GM12875 (cell line): ENCODE measurements at regions not wholly inside any gene's neighbourhood (a gene's known extent, or its start where the extent isn't known, plus 50 kb on each side); places are given as distances from the start of the nearest gene placed in this dataset.
"Not testable (repeated sequence)": the region's sequence is repeated elsewhere in the genome, so short reads cannot be mapped to it uniquely, and the experiment has no call there.

Source experiments
- H3K4me3 ChIP-seq: one replicate; pipeline ENCODE4 v1.5.1; 2011; ENCODE audit warnings: low read depth, low read length, control low read depth
- CTCF ChIP-seq: IDR thresholded peaks from 2 replicates; pipeline ENCODE4 v1.5.1; 2011; ENCODE audit warnings: low read depth, mild to moderate bottlenecking, control low read depth, inconsistent platforms, low read length, moderate library complexity, borderline replicate concordance; ENCODE audit not compliant: insufficient read depth

GRCh38 chr4:180341926-180342325 lies 1901.3 kb upstream of the TENM3 start:
- H3K4me3 ChIP-seq: no peak overlapping the region
- TF ChIP-seq CTCF: no peak

GRCh38 chr4:180350901-180351300 lies 1892.3 kb upstream of the TENM3 start:
- no peak overlapping the region for H3K4me3 ChIP-seq
- no peak for TF ChIP-seq CTCF

- H3K4me3 ChIP-seq: no peak overlapping the region
- no peak for TF ChIP-seq CTCF
Observed at GRCh38 chr4:180356766-180357165, 1886.4 kb upstream of the TENM3 start.

GRCh38 chr4:180360113-180360512 lies 1883.1 kb upstream of the TENM3 start:
- not testable (repeated sequence) for H3K4me3 ChIP-seq

- no peak for TF ChIP-seq CTCF
- H3K4me3 ChIP-seq: no peak overlapping the region
Observed at GRCh38 chr4:180363815-180364214, 1879.4 kb upstream of the TENM3 start.

GRCh38 chr4:180372691-180373090 lies 1870.5 kb upstream of the TENM3 start:
- H3K4me3 ChIP-seq: no peak overlapping the region
- no peak for TF ChIP-seq CTCF

GRCh38 chr4:180377741-180378140 lies 1865.5 kb upstream of the TENM3 start:
- no peak for TF ChIP-seq CTCF
- H3K4me3 ChIP-seq: no peak overlapping the region

GRCh38 chr4:180380733-180381132 lies 1862.5 kb upstream of the TENM3 start:
- H3K4me3 ChIP-seq: no peak overlapping the region
- no peak for TF ChIP-seq CTCF
